CD14-positive monocyte (primary cell): ENCODE measurements at regions not wholly inside any gene's neighbourhood (a gene's known extent, or its start where the extent isn't known, plus 50 kb on each side); places are given as distances from the start of the nearest gene placed in this dataset.

Experiments used
- DNase-seq, 3 donors: peaks; one replicate each; pipeline ENCODE4 v3.0.0-alpha.2; 2011 to 2022
- H2AFZ ChIP-seq: 2 replicates; pipeline ENCODE4 v1.6.0; 2012; ENCODE audit warnings: mild to moderate bottlenecking, low read depth, low read length, inconsistent platforms; ENCODE audit not compliant: insufficient read depth, poor library complexity, severe bottlenecking
- H3K27ac ChIP-seq, 2 donors: 1 replicate in 1 of 2; 2 replicates in 1 of 2; pipeline ENCODE4 v1.5.1; 2012 to 2013; ENCODE audit warnings: low read length in 2 of 2, control low read depth in 1 of 2, inconsistent platforms in 1 of 2, low read depth in 1 of 2, mild to moderate bottlenecking in 1 of 2
- H3K27me3 ChIP-seq, 2 donors: one replicate each; pipeline versions ENCODE4 v1.6.0 to v1.6.1; 2011 to 2013; ENCODE audit warnings: low read length in 2 of 2; ENCODE audit not compliant: control insufficient read depth in 2 of 2, insufficient read depth in 2 of 2
- H3K36me3 ChIP-seq, 2 donors: replicated peaks in 1 of 2; 1 replicate in 1 of 2; 2 replicates in 1 of 2; pipeline versions ENCODE4 v1.5.1 to v1.6.1; 2012 to 2013; ENCODE audit warnings: low read length in 2 of 2, control low read depth in 1 of 2, inconsistent platforms in 1 of 2, mild to moderate bottlenecking in 1 of 2; ENCODE audit not compliant: insufficient read depth in 2 of 2, control insufficient read depth in 1 of 2
- H3K4me1 ChIP-seq, 2 donors: 1 replicate in 1 of 2; 2 replicates in 1 of 2; pipeline versions ENCODE4 v1.5.1 to v1.6.1; 2012 to 2013; ENCODE audit warnings: low read length in 2 of 2, control low read depth in 1 of 2, inconsistent platforms in 1 of 2, mild to moderate bottlenecking in 1 of 2, moderate library complexity in 1 of 2; ENCODE audit not compliant: insufficient read depth in 2 of 2, control insufficient read depth in 1 of 2
- H3K4me2 ChIP-seq: replicated peaks from 2 replicates; pipeline ENCODE3; 2012; ENCODE audit warnings: low read length, moderate library complexity, mild to moderate bottlenecking; ENCODE audit not compliant: poor library complexity, severe bottlenecking; ENCODE audit errors: extremely low read depth
- H3K4me3 ChIP-seq, 3 experiments: fragments of 200-600 bp in 1 of 3; sonication (generic) in 1 of 3; replicated peaks in 1 of 3; 1 replicate in 2 of 3; 2 replicates in 1 of 3; pipeline ENCODE4 v1.5.1; 2011 to 2013; ENCODE audit warnings: low read length in 3 of 3, mild to moderate bottlenecking in 3 of 3, control low read depth in 2 of 3, low read depth in 2 of 3, inconsistent platforms in 1 of 3, moderate library complexity in 1 of 3
- H3K79me2 ChIP-seq: 2 replicates; pipeline ENCODE4 v1.6.0; 2012; ENCODE audit warnings: mild to moderate bottlenecking, control low read depth, inconsistent platforms, low read length, moderate library complexity; ENCODE audit not compliant: insufficient read depth
- H3K9ac ChIP-seq: 2 replicates; pipeline ENCODE4 v1.6.0; 2017; ENCODE audit warnings: low read length, mild to moderate bottlenecking; ENCODE audit not compliant: insufficient read depth, poor library complexity, severe bottlenecking
- H3K9me3 ChIP-seq, 2 donors: replicated peaks in 1 of 2; 1 replicate in 1 of 2; 2 replicates in 1 of 2; pipeline versions ENCODE4 v1.5.1 to v1.6.1; 2012 to 2013; ENCODE audit warnings: low read length in 2 of 2, control low read depth in 1 of 2; ENCODE audit not compliant: control insufficient read depth in 1 of 2, insufficient read depth in 1 of 2
- H4K20me1 ChIP-seq: 2 replicates; pipeline ENCODE4 v1.6.0; 2012; ENCODE audit warnings: mild to moderate bottlenecking, low read length, control low read depth, moderate library complexity; ENCODE audit not compliant: insufficient read depth
- H3K27ac Mint-ChIP-seq, 7 donors: one replicate each; pipeline ENCODE4 v1.8.0; 2020; ENCODE audit warnings: mild to moderate bottlenecking in 7 of 7, mixed read lengths in 7 of 7, moderate library complexity in 6 of 7, inconsistent platforms in 2 of 7
- H3K27me3 Mint-ChIP-seq, 3 donors: one replicate each; pipeline ENCODE4 v1.8.0; 2021 to 2022; ENCODE audit warnings: low read depth in 3 of 3, mild to moderate bottlenecking in 3 of 3, mixed read lengths in 3 of 3, moderate library complexity in 3 of 3, inconsistent platforms in 1 of 3
- H3K36me3 Mint-ChIP-seq, 2 donors: one replicate each; pipeline ENCODE4 v1.8.0; 2020; ENCODE audit warnings: mixed read lengths in 2 of 2, inconsistent platforms in 1 of 2, mild to moderate bottlenecking in 1 of 2
- H3K4me1 Mint-ChIP-seq: one replicate; pipeline ENCODE4 v1.8.0; 2020; ENCODE audit warnings: mild to moderate bottlenecking, mixed read lengths
- H3K4me3 Mint-ChIP-seq, 2 donors: one replicate each; pipeline ENCODE4 v1.8.0; 2020; ENCODE audit warnings: mild to moderate bottlenecking in 2 of 2, mixed read lengths in 2 of 2, moderate library complexity in 1 of 2
- H3K9me3 Mint-ChIP-seq, 7 donors: one replicate each; pipeline ENCODE4 v1.8.0; 2020 to 2022; ENCODE audit warnings: mixed read lengths in 7 of 7, mild to moderate bottlenecking in 6 of 7, moderate library complexity in 6 of 7, inconsistent platforms in 2 of 7
- CTCF ChIP-seq: fragments of 200-600 bp; IDR thresholded peaks from one replicate; pipeline ENCODE4 v1.8.0; 2022; ENCODE audit warnings: antibody characterized with exemption, mild to moderate bottlenecking
- WGBS: methylation state at CpG from one replicate; pipeline ENCODE4 v1.1.5; 2013; ENCODE audit warnings: missing lambda C conversion rate; ENCODE audit not compliant: insufficient coverage; 5-methylcytosine and 5-hydroxymethylcytosine counted together
- intact Hi-C, 2 donors: fragments of 100-400 bp; cut with micrococcal nuclease; formaldehyde crosslinking; loops; one replicate each; pipeline versions ENCODE4 v1.15.0 to v1.15.1; 2023

GRCh38 chr15:96410175-96411055, 79.9 kb downstream of the NR2F2 start:
- Mint-ChIP-seq H3K9me3 (peaks cover 2 to 27% (median 18%) of the 10 kb centered on the region in 7 donors), H3K36me3 (no peaks in the 10 kb centered on the region), H3K4me3 (peak overlapping the region in 1 of 2 donors; percentile 69), H3K27ac (peak overlapping the region in 1 of 7 donors; percentile 33), H3K4me1 (peaks cover 2% of the 10 kb centered on the region), H3K27me3 (peaks cover 86 to 93% (median 89%) of the 10 kb centered on the region in 3 donors)
- intact Hi-C loops, result no loop called here
- no peaks in the 10 kb centered on the region for H3K79me2 ChIP-seq
- H3K27me3 ChIP-seq, result peaks cover 86 to 99% of the 10 kb centered on the region in 2 donors
- WGBS, result 60% methylated on average over 1 of the region's 16 CpGs
- H4K20me1 ChIP-seq, result no peaks in the 10 kb centered on the region
- no peak overlapping the region for H3K9ac ChIP-seq
- no peaks in the 10 kb centered on the region for H3K4me1 ChIP-seq
- H3K4me2 ChIP-seq, result no peak overlapping the region
- no peak for DNase-seq
- peaks cover 0 to 29% of the 10 kb centered on the region in 2 donors for H3K9me3 ChIP-seq
- no peak overlapping the region for H3K27ac ChIP-seq
- no peak overlapping the region for H2AFZ ChIP-seq
- H3K4me3 ChIP-seq, result no peak overlapping the region
- TF ChIP-seq CTCF, result no peak
- no peaks in the 10 kb centered on the region for H3K36me3 ChIP-seq

- H3K4me2 ChIP-seq, result no peak overlapping the region
- Mint-ChIP-seq H3K27ac (no peak overlapping the region), H3K27me3 (peaks cover 92 to 98% (median 93%) of the 10 kb centered on the region in 3 donors), H3K36me3 (no peaks in the 10 kb centered on the region), H3K9me3 (peaks cover 2 to 32% (median 17%) of the 10 kb centered on the region in 7 donors), H3K4me3 (peak overlapping the region in 1 of 2 donors; percentile 69), H3K4me1 (peaks cover 2% of the 10 kb centered on the region)
- intact Hi-C loops, result no loop called here
- peaks cover 93 to 100% of the 10 kb centered on the region in 2 donors for H3K27me3 ChIP-seq
- H3K27ac ChIP-seq, result no peak overlapping the region
- H3K9ac ChIP-seq, result no peak overlapping the region
- H3K4me1 ChIP-seq, result no peaks in the 10 kb centered on the region
- no peak overlapping the region for H3K4me3 ChIP-seq
- TF ChIP-seq CTCF, result no peak
- H4K20me1 ChIP-seq, result no peaks in the 10 kb centered on the region
- H2AFZ ChIP-seq, result no peak overlapping the region
- H3K9me3 ChIP-seq, result peaks cover 0 to 36% of the 10 kb centered on the region in 2 donors
- no peaks in the 10 kb centered on the region for H3K79me2 ChIP-seq
- DNase-seq, result no peak
- WGBS, result no CpG with 5 or more reads among the region's 9 CpGs
- no peaks in the 10 kb centered on the region for H3K36me3 ChIP-seq
These were observed 80.8 kb downstream of the NR2F2 start for GRCh38 chr15:96411056-96412031.
